GM19452 (cell line): ENCODE measurements at regions not wholly inside any gene's neighbourhood (a gene's known extent, or its start where the extent isn't known, plus 50 kb on each side); places are given as distances from the start of the nearest gene placed in this dataset.

Experiments used
- ATAC-seq: cut with Tn5 transposase; IDR thresholded peaks from one replicate; pipeline ENCODE4 v1.9.1; 2021; ENCODE audit not compliant: unreplicated experiment

- no peak for ATAC-seq
Observed at GRCh38 chr14:22458737-22459136, 130.3 kb downstream of the DAD1 start.

- ATAC-seq = no peak
Observed at GRCh38 chr14:22456998-22457594, 131.9 kb downstream of the DAD1 start.

DNA sequence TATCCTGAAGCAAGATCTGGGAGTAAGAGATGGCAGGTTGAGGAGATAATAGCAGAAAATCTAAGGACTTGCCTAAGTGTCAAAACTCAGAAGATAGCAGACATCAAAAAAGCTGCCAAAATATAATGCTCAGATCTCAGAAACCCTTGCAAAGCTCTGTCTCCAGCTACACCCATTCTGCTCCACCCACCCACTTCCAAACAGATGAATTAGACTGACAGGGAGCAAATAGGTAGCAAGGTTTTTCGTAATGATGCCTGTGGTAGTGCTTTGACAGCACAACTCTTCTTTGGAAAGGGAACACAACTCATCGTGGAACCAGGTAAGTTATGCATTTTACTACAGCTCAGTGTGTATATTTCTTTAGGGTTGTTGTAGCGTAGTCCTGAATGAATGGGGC is 132.6 kb downstream of the DAD1 start:
- no peak for ATAC-seq

GRCh38 chr14:22452330-22452729 is 136.7 kb downstream of the DAD1 start:
- ATAC-seq = no peak

GRCh38 chr14:22450266-22450665 is 138.8 kb downstream of the DAD1 start:
- no peak for ATAC-seq

DNA sequence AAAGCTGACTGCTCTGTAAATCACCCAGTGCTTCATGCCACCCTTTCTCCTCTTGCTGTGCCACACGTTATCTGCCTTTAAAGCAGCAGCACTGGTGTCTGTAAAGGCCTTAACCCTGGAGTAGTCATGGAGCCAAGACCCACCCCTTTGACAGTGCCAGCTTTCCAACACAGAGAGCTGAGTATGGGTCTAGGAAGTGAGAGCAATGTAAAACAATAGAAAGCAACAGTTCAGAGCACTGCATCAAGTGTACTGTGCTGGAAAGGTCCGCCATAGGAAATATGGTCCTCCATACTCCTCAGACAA is 139.5 kb downstream of the DAD1 start:
- ATAC-seq = no peak

DNA sequence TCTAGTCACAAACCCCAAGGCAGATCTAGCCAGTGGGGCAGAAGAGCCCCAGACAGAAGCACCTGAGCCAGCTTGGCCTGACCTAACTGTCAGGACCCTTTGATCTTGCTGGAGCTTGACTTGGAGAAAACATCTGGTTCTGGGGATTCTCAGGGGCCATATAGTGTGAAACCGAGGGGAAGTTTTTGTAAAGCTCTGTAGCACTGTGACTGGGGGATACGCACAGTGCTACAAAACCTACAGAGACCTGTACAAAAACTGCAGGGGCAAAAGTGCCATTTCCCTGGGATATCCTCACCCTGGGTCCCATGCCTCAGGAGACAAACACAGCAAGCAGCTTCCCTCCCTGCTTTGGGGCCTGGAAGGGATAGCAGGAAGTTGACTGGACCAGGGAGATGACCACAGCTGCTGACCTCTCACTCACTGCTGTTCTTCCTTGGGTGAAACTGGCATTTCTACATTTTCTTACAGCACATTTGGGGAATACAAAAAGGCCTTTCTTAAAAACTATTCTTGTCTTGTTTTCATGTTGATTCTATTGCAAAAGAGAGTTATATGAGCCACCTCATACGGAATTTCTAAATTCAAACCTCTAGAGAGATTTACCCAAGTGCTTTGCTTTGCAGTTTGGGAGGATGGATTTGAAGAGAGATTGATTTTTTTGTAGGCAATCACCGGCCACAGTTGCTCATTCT is 140.0 kb downstream of the DAD1 start:
- ATAC-seq = peak; percentile 42

DNA sequence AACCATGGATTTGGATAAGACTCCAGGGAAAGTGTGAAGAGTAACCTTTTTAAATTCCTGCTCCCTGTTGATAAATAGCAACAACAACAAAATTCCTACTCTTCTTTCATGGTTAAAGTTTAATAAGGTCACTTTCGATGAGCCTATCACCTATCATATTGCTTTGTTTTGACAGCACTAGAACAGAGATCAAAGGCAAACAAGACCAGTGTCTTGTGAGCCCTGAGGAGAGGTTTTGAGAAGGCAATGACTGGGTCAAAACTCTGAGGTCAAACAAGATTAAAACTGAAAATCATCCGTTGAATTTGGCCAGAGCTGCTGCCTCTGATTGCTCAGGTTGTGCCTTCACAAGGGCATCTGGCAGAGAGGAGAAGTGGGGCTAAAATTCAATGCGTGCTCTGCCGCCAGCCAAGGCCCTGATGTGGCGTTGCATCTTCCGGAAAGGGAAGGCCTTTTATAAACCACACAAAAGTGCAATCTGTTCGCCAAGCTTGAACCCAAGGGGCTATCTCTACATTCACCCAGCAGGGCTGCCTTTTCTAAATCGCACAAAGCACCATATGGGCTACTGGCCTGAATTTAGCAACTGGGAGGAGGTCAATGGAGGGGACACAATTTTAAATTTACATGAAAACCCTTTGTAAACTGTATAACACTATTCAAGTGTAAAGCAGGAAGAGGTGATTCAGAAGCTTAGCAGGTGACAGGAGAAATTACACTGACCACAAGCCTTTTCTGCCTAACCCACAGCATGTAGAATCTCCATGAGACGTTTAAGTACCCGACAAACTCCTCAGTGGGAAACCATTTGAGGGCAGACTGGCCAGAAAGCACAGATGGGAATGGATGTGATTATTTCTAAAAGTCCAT is 140.8 kb downstream of the DAD1 start:
- peak; percentile 59 for ATAC-seq

DNA sequence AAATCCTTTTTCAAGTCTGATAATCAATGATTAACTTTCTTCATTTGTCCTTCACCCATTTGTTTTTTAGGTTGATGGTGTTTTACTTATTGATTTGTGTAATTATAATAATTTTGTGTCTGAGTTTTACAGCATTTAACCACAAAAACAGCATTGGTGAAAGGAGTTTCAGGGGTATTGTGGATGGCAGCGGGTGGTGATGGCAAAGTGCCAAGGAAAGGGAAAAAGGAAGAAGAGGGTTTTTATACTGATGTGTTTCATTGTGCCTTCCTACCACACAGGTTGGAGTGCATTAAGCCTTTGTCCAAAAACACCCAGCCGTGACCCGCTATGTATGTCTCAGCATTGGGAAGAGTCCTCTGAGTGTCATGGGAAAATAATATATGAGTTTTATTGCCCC is 150.3 kb downstream of the DAD1 start:
- ATAC-seq = no peak

GRCh38 chr14:22434901-22435550 is 154.0 kb downstream of the DAD1 start:
- ATAC-seq = no peak

GRCh38 chr14:22434030-22434429 is 155.0 kb downstream of the DAD1 start:
- ATAC-seq = no peak

DNA sequence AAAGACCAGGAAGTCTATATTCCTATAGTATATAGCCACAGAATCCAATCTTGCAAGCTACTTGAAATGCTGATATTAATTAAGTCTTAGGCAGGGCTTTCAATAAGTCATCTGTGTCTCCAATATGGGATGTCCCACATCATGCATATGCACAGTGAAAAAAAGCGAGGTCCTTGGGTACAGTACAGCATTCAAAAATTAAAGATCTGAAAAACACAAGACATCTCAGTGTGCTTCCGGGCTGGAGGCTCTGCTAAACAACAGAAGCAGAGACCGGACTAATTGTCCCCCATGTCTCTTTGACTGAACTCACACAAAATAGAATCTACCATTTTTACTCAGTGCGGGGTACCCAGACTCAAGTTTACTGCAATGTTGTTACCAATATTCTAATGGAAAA is 156.0 kb downstream of the DAD1 start:
- no peak for ATAC-seq

- no peak for ATAC-seq
Observed at GRCh38 chr14:22432348-22432976, 156.6 kb downstream of the DAD1 start.

DNA sequence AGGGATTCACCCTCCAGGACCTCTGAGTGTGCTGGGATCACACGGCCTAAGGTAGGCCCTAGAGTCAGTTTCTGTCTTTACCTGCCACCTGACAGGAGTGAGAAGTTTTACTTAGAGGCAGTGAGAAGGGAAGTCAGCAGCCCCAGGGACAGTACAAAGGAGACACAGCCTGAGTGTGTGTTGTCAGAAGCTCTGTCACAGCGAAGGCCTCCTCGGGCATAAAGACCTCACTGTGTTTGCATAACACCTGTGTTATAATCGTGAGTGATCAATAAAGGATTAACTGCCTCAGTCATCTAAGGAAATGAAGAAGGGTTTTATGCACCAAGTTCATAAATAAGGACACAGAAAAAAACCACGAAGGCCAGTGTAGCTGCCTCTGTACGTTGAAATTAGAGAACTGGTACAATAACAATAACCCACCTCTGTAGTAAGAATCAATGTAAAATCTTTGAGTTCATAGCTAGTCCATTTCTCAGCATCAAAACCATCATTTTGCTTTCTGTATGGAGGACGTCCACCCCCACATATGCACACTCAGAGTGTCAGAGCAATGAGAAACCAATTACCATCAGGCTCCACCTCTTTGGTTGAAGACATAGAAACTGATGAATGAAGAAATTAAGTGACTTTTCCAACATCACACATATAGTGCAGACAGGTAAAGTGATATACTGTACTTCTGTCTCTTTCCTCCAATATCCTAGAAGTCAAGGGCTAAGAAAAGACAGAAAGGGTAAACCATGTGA is 159.3 kb downstream of the DAD1 start:
- ATAC-seq = no peak

DNA sequence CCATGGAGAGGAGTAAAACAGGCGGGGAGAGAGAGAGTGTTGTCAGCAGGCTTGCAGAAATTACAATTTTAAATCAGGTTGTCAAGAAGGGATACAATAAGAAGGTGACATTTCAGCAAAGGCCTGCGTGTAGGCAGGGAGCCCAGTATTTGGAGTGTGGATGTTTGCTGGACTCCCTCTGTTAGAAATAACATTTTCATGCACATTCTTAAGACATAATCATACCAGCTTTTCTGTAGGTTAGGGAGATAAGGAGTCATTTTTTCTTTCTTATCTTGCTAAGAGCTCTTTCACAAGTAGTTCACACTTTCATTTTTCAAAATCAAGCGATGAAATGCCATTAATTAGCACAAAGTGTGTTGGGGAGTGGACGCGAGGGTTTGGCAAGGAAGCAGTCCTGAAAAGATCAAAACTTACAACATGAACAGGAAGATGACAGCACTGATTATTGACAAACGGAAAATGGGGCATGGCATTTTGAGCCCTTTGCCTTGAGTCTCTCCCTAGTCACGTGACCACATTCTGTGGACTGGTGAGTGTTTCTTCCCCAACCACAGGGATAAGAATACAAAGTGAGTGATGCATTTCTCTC is 160.2 kb downstream of the DAD1 start:
- no peak for ATAC-seq

- ATAC-seq = no peak
Observed at GRCh38 chr14:22427771-22428231, 161.2 kb downstream of the DAD1 start.

DNA sequence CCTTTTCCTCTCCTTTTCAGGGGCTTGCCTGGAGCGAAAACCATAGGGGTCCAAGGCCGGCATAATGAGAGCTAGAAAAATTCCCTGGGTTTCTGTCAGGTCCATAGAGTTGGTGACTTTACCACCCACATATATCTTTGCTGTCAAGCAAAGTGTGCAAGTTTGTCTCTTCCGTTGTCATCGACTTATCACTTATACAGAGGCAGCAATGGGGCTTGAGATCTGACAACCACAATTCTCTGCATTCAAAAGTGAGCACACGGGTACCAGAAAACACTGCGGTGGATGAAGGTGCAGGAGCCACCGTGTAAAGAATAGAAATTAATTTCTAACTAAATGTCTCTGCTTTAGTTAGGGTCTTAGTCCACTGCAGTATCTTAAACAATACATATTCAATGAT is 162.3 kb downstream of the DAD1 start:
- ATAC-seq = no peak

DNA sequence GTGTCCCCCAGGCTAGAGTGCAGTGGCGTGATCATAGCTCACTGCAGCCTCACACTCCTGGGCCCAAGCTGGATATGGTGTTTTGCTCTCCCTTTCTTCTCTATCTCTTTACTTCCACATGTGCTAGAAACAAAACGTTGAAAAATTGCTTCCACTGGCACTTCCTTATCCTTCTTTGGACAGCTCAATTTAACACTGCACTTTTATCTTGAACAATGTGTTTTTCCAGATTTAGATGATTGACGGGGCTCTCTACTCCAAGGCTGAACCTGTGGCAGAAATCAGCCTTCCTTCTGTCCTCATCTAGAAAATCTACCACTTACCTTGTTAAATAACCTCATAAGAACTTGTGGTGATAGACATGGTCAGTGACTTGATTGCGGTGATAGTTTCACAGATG is 165.1 kb downstream of the DAD1 start:
- ATAC-seq = no peak

DNA sequence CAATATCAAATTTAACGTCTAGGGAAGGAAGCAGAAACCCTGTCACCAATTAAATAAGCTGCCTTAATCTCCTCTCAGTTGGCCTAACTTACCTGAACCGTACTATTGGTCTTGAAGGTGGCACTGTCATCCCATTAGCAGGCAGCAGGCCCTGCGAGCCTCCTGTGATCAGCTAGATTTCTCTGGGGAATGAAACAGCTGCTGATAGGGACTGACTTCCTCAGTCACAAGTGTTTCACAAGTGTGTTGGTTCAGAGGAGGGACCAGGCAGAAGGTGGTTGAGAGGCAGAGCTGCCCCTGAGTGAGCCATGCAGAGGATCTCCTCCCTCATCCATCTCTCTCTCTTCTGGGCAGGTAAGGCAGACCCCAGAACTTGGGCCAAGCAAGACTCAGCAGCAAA is 166.8 kb downstream of the DAD1 start:
- no peak for ATAC-seq

- no peak for ATAC-seq
Observed at GRCh38 chr14:22420598-22421186, 168.3 kb downstream of the DAD1 start.
